ENCODE measurements at regions not wholly inside any gene's neighbourhood (a gene's known extent, or its start where the extent isn't known, plus 50 kb on each side); places are given as distances from the start of the nearest gene placed in this dataset.

GRCh38 chr11:113554526-113554925, 79.3 kb upstream of the DRD2 start:
- dilution Hi-C loops (cut with HindIII; ENCODE audit: low sequenced_read_pairs, unreplicated experiment) (no loop called here), in situ Hi-C loops (cut with MboI; ENCODE audit: low sequenced_read_pairs) (no loop called here), intact Hi-C loops (cut with micrococcal nuclease) (no loop called here)
- POLR2A ChIA-PET (ENCODE audit: unreplicated experiment): no interaction called here
- DNase-seq: no peak
- Histone ChIP-seq H3K4me2 (ENCODE audit: low read depth, low read length) (no peak overlapping the region), H4K91ac (ENCODE audit: insufficient read depth, low read depth, low read length) (no peak overlapping the region), H3K4me3 (ENCODE audit: insufficient read depth, low read depth, low read length) (no peak overlapping the region), H2AK9ac (replicated peaks; ENCODE audit: low read depth, low read length, poor library complexity) (no peak overlapping the region), H3K56ac (ENCODE audit: extremely low read depth, insufficient read depth, low read length) (no peak overlapping the region; the same call in 1 of the 2 replicates), H3K9me1 (ENCODE audit: insufficient read depth, low read length) (no peaks in the 10 kb centered on the region), H4K5ac (ENCODE audit: low read depth, low read length) (no peak overlapping the region), H4K20me1 (ENCODE audit: insufficient read depth, low read length) (no peaks in the 10 kb centered on the region), H3K27me3 (ENCODE audit: control insufficient read depth, insufficient read depth, low read length) (peaks cover 9% of the 10 kb centered on the region), H4K8ac (ENCODE audit: low read depth in 2 of 2, low read length in 2 of 2) (no peak overlapping the region), H3K4me1 (ENCODE audit: control insufficient read depth, insufficient read depth, low read length) (peaks cover 1% of the 10 kb centered on the region; the same call in 1 of the 2 replicates), H3K14ac (replicated peaks; ENCODE audit: low read depth, low read length) (no peak overlapping the region), H3K36me3 (ENCODE audit: control insufficient read depth, insufficient read depth, low read length) (no peaks in the 10 kb centered on the region), H2BK15ac (ENCODE audit: low read depth, low read length) (no peak overlapping the region), H2AFZ (replicated peaks; ENCODE audit: low read length, poor library complexity) (no peak overlapping the region), H3K27ac (ENCODE audit: insufficient read depth, low read length) (no peak overlapping the region), H3K18ac (ENCODE audit: low read depth, low read length) (no peak overlapping the region), H3K9ac (ENCODE audit: low read depth, low read length) (no peak overlapping the region), H2BK120ac (ENCODE audit: low read depth, low read length) (no peak overlapping the region; the same call in 1 of the 2 replicates), H3K79me1 (ENCODE audit: low read depth in 1 of 2, low read length in 2 of 2) (no peaks in the 10 kb centered on the region), H3K9me3 (ENCODE audit: control insufficient read depth, insufficient read depth, low read length) (no peaks in the 10 kb centered on the region), H2BK20ac (ENCODE audit: low read depth, low read length) (no peak overlapping the region; the same call in 1 of the 2 replicates), H3K4ac (ENCODE audit: low read depth, low read length) (peak overlapping the region; percentile 24; the same call in 1 of the 2 replicates), H2AK5ac (ENCODE audit: low read depth, low read length) (no peak overlapping the region), H2BK5ac (ENCODE audit: low read depth, low read length, poor library complexity, severe bottlenecking) (no peak overlapping the region), H3K23ac (ENCODE audit: low read depth, low read length) (no peak overlapping the region)
- WGBS, 2 experiments (ENCODE audit: extremely low coverage in 2 of 2, insufficient read length in 1 of 2): no CpG with 5 or more reads among the region's 3 CpGs
- no TSS peak for BruUV-seq (replicated peaks)
- CTCF ChIA-PET: interaction anchor here (1.0 to 1.6 kb wide), 3 partner anchors 8 to 136 kb away, joined by 3 to 5 read pairs (median 3); no protein-coding TSS in a partner anchor
- TF ChIP-seq MXI1 (IDR thresholded peaks at IDR 0.05; ENCODE audit: borderline replicate concordance, low read depth, low read length) (no peak), POLR2A (IDR thresholded peaks at IDR 0.05; ENCODE audit: low read depth, low read length) (no peak), RCOR1 (IDR thresholded peaks at IDR 0.05; ENCODE audit: insufficient replicate concordance, low read length) (no peak), SMC3 (IDR thresholded peaks at IDR 0.05; ENCODE audit: low read depth, low read length) (no peak), BHLHE40 (IDR thresholded peaks at IDR 0.05; ENCODE audit: low read depth, low read length) (no peak), CHD1 (IDR thresholded peaks at IDR 0.05; ENCODE audit: low read depth, low read length) (no peak), NFE2L2 (IDR thresholded peaks at IDR 0.05; ENCODE audit: low read depth, low read length) (no peak), RFX5 (IDR thresholded peaks at IDR 0.05; ENCODE audit: low read depth, low read length) (no peak), CEBPB (IDR thresholded peaks at IDR 0.05; ENCODE audit: low read depth, low read length) (no peak)
- TF ChIP-seq, protein P1, sequence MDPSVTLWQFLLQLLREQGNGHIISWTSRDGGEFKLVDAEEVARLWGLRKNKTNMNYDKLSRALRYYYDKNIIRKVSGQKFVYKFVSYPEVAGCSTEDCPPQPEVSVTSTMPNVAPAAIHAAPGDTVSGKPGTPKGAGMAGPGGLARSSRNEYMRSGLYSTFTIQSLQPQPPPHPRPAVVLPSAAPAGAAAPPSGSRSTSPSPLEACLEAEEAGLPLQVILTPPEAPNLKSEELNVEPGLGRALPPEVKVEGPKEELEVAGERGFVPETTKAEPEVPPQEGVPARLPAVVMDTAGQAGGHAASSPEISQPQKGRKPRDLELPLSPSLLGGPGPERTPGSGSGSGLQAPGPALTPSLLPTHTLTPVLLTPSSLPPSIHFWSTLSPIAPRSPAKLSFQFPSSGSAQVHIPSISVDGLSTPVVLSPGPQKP (IDR thresholded peaks at IDR 0.05; ENCODE audit: borderline replicate concordance, low read depth, low read length): no peak
- ATAC-seq (ENCODE audit: low read depth): no peak

Measured in IMR-90 (cell line).